ENCODE measurements at regions not wholly inside any gene's neighbourhood (a gene's known extent, or its start where the extent isn't known, plus 50 kb on each side); places are given as distances from the start of the nearest gene placed in this dataset.

- no peaks in the 10 kb centered on the region for H3K27me3 ChIP-seq (replicated peaks in 1 of 2; ENCODE audit: control insufficient read depth in 2 of 2, insufficient read depth in 2 of 2, low read length in 1 of 2)
- DNase-seq (ENCODE audit: low read depth, low spot score) (no peak), ATAC-seq (no peak), FAIRE-seq (no peak)
- RAD21 ChIA-PET (ENCODE audit: unreplicated experiment): no interaction called here
- H3K9me3 ChIP-seq (replicated peaks; ENCODE audit: control insufficient read depth, insufficient read depth, low read length): no peaks in the 10 kb centered on the region
- no peaks in the 10 kb centered on the region for H3K79me2 ChIP-seq (ENCODE audit: control insufficient read depth, insufficient read depth, low read length)
- SMC1A ChIA-PET (ENCODE audit: uncharacterized antibody, unreplicated experiment): no interaction called here
- intact Hi-C loops (cut with micrococcal nuclease; ENCODE audit: unreplicated experiment) (no loop called here), in situ Hi-C loops (cut with MboI) (no loop called here)
- WGBS (ENCODE audit: insufficient coverage, insufficient replicate concordance, low lambda C conversion rate, missing lambda C conversion rate): 20% methylated on average over 5 of the region's 5 CpGs
- no peak overlapping the region for H3K9ac ChIP-seq (ENCODE audit: control insufficient read depth, insufficient read depth, low read length)
- H3K4me1 ChIP-seq (ENCODE audit: control insufficient read depth, insufficient read depth, low read length): no peaks in the 10 kb centered on the region
- BruUV-seq (replicated peaks): no TSS peak
- H3K4me3 ChIP-seq: no peak overlapping the region
- H3K36me3 ChIP-seq (ENCODE audit: control insufficient read depth in 2 of 2, insufficient read depth in 2 of 2, low read length in 1 of 2): no peaks in the 10 kb centered on the region
- H3K27ac ChIP-seq (ENCODE audit: control insufficient read depth, insufficient read depth): no peak overlapping the region
- TF ChIP-seq CEBPB (IDR thresholded peaks at IDR 0.05; ENCODE audit: borderline replicate concordance in 1 of 2, low read depth in 2 of 2, low read length in 2 of 2) (no peak), ZBTB40 (IDR thresholded peaks at IDR 0.05; ENCODE audit: borderline replicate concordance) (no peak), MEF2A (IDR thresholded peaks at IDR 0.05; ENCODE audit: insufficient read depth, low read depth, low read length) (no peak), RAD21 (IDR thresholded peaks at IDR 0.05; ENCODE audit: insufficient read depth, low read depth, low read length) (no peak), EP300 (IDR thresholded peaks at IDR 0.05; ENCODE audit: borderline replicate concordance in 1 of 2, control insufficient read depth in 1 of 2, low read depth in 2 of 2, low read length in 2 of 2) (no peak)
- TF ChIP-seq, protein P1, sequence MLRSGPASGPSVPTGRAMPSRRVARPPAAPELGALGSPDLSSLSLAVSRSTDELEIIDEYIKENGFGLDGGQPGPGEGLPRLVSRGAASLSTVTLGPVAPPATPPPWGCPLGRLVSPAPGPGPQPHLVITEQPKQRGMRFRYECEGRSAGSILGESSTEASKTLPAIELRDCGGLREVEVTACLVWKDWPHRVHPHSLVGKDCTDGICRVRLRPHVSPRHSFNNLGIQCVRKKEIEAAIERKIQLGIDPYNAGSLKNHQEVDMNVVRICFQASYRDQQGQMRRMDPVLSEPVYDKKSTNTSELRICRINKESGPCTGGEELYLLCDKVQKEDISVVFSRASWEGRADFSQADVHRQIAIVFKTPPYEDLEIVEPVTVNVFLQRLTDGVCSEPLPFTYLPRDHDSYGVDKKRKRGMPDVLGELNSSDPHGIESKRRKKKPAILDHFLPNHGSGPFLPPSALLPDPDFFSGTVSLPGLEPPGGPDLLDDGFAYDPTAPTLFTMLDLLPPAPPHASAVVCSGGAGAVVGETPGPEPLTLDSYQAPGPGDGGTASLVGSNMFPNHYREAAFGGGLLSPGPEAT (IDR thresholded peaks at IDR 0.05; ENCODE audit: low read depth): no peak
- POLR2A ChIA-PET: no interaction called here
- CTCF ChIA-PET: interaction anchor here (1.2 kb wide), 1 partner anchor 21 kb away, joined by 4 read pairs; no protein-coding TSS in a partner anchor
- no peaks in the 10 kb centered on the region for H4K20me1 ChIP-seq (ENCODE audit: control insufficient read depth, insufficient read depth)
- H3K4me2 ChIP-seq (ENCODE audit: control insufficient read depth, insufficient read depth): no peak overlapping the region
- H2AFZ ChIP-seq (ENCODE audit: control insufficient read depth, low read depth, low read length): no peak overlapping the region
These were observed 183.2 kb upstream of the TENT5D start for GRCh38 chrX:80237072-80237471.

Data from GM12878 (cell line).